22Rv1 (cell line): ENCODE measurements at regions not wholly inside any gene's neighbourhood (a gene's known extent, or its start where the extent isn't known, plus 50 kb on each side); places are given as distances from the start of the nearest gene placed in this dataset.

ENCODE experiments used
- CTCF ChIP-seq: fragments of 450-650 bp; IDR thresholded peaks from 2 replicates; pipeline ENCODE4 v1.5.1; 2017; ENCODE audit warnings: mild to moderate bottlenecking
- ZFX ChIP-seq: fragments of 450-650 bp; IDR thresholded peaks from 2 replicates; pipeline ENCODE4 v1.6.1; 2017; ENCODE audit warnings: antibody characterized with exemption, borderline replicate concordance

GRCh38 chr10:36574207-36574606 lies 551.2 kb upstream of the ANKRD30A start:
- TF ChIP-seq CTCF, result no peak
- no peak for TF ChIP-seq ZFX
